ENCODE measurements at regions not wholly inside any gene's neighbourhood (a gene's known extent, or its start where the extent isn't known, plus 50 kb on each side); places are given as distances from the start of the nearest gene placed in this dataset.

DNA sequence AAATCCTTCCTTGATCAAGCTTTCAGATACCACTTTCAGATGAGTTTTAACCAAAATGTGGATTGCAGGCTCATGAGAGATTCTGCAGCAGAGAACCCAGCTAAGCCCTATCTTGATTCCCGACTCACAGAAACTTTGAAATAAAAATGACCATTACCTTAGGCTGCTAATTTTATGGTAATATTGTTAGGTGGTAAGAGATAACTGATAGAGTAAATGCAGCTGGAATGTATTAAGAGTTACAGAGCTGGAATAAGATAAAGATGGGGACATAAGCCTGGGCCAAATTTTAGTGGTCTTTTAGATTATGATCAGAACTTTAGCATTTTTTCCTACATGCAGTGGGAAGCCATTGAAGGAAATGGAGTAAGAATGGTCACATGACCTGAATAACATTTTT is 1074.0 kb downstream of the CDH11 start:
- Histone ChIP-seq H3K4me3 (ENCODE audit: low read depth, low read length) (no peak overlapping the region), H3K4me1 (ENCODE audit: control insufficient read depth, insufficient read depth, low read length, unreplicated experiment) (no peaks in the 10 kb centered on the region), H3K27ac (ENCODE audit: low read depth, low read length) (no peak overlapping the region), H2AFZ (ENCODE audit: low read length, unreplicated experiment) (no peak overlapping the region), H3K36me3 (ENCODE audit: insufficient read depth, low read length) (no peaks in the 10 kb centered on the region), H3K27me3 (ENCODE audit: insufficient read depth, low read length) (peaks cover 5% of the 10 kb centered on the region; the same call in 1 of the 2 replicates), H3K79me2 (ENCODE audit: control insufficient read depth, insufficient read depth, low read length, unreplicated experiment) (no peaks in the 10 kb centered on the region)

DNA sequence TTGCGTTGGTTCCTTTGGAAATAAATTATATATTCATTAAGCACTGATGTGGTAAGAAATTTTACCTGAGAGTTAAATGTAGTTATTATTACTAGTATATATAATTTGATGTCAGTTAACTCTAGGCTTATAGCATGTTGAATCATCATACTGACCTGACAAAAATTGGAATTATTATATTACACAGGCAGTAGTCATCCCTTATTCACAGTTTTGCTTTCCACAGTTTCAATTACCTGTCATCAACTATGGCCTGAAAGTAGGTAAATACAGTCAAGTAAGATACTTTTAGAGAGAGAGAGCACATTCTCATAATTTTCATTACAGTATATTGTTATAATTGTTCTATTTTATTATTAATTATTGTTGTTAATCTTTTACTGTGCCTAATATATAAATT is 1074.7 kb downstream of the CDH11 start:
- H3K4me3 ChIP-seq (ENCODE audit: low read depth, low read length), result no peak overlapping the region
- no peak overlapping the region for H2AFZ ChIP-seq (ENCODE audit: low read length, unreplicated experiment)
- H3K36me3 ChIP-seq (ENCODE audit: insufficient read depth, low read length), result no peaks in the 10 kb centered on the region
- no peak overlapping the region for H3K27ac ChIP-seq (ENCODE audit: low read depth, low read length)
- H3K4me1 ChIP-seq (ENCODE audit: control insufficient read depth, insufficient read depth, low read length, unreplicated experiment), result no peaks in the 10 kb centered on the region
- no peaks in the 10 kb centered on the region for H3K79me2 ChIP-seq (ENCODE audit: control insufficient read depth, insufficient read depth, low read length, unreplicated experiment)
- H3K27me3 ChIP-seq (ENCODE audit: insufficient read depth, low read length), result peaks cover 5% of the 10 kb centered on the region; the same call in 1 of the 2 replicates

DNA sequence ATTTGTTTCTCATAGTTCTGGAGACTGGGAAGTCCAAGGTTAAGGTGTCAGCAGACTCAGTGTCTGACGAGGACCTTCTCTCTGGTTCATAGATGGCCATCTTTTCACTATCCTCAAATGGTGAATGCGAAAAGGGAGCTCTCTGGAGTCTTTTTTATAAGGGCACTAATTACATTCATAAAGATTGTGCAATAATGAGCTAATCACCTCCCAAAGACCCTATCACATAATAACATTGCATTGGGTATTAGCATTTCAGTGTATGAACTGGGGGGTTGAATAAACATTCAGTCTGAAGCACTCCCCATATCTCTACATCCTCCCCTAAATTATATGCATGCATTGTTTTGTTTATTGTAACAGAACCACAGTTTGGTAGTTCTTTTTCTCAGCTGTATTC is 1086.5 kb downstream of the CDH11 start:
- no peaks in the 10 kb centered on the region for H3K79me2 ChIP-seq (ENCODE audit: control insufficient read depth, insufficient read depth, low read length, unreplicated experiment)
- H3K4me1 ChIP-seq (ENCODE audit: control insufficient read depth, insufficient read depth, low read length, unreplicated experiment), result no peaks in the 10 kb centered on the region
- H3K27me3 ChIP-seq (ENCODE audit: insufficient read depth, low read length), result peaks cover 37% of the 10 kb centered on the region
- H2AFZ ChIP-seq (ENCODE audit: low read length, unreplicated experiment), result no peak overlapping the region
- H3K27ac ChIP-seq (ENCODE audit: low read depth, low read length), result no peak overlapping the region
- H3K4me3 ChIP-seq (ENCODE audit: low read depth, low read length), result no peak overlapping the region
- no peaks in the 10 kb centered on the region for H3K36me3 ChIP-seq (ENCODE audit: insufficient read depth, low read length)

DNA sequence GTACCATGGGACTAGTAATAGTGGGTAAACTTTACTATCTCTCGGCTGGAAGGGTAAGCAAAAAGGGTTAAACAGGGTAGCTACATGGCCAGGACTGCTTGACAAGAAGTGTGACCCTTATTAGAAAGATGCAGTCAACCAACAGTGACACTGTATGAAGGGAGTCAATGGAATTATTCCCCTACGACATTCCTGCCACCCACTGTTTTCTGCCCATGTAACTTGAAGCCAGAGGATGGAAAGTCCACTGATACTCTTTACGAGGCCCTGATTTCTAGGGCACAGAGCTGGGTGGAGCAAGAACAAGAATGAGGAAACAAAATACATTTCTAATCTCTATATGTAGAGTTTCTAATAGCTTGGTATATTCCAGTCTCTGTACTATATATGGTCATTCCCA is 1102.5 kb downstream of the CDH11 start:
- H3K4me1 ChIP-seq (ENCODE audit: control insufficient read depth, insufficient read depth, low read length, unreplicated experiment), result no peaks in the 10 kb centered on the region
- H2AFZ ChIP-seq (ENCODE audit: low read length, unreplicated experiment), result no peak overlapping the region
- no peak overlapping the region for H3K4me3 ChIP-seq (ENCODE audit: low read depth, low read length)
- H3K27me3 ChIP-seq (ENCODE audit: insufficient read depth, low read length), result no peaks in the 10 kb centered on the region
- no peak overlapping the region for H3K27ac ChIP-seq (ENCODE audit: low read depth, low read length)
- no peaks in the 10 kb centered on the region for H3K36me3 ChIP-seq (ENCODE audit: insufficient read depth, low read length)
- H3K79me2 ChIP-seq (ENCODE audit: control insufficient read depth, insufficient read depth, low read length, unreplicated experiment), result no peaks in the 10 kb centered on the region

DNA sequence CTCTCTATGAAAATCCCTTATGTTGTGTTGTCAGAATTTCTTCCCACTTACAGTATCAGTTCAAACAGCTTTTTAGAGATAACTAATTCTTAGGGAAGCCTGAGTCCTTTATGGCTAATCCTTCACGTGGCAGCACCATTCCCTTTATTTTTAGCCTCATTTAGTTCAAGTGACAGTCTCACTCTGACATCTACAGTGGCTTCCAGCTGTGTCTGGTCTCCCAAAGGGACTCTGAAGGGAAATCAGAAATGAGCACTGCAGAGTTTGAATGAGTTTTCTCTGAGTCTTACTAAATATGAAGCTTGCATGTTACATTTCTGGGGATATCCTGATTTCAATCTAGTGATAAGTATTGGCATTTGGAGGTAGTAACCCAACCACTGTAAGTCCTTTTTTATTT is 1104.1 kb downstream of the CDH11 start:
- no peak overlapping the region for H2AFZ ChIP-seq (ENCODE audit: low read length, unreplicated experiment)
- H3K4me1 ChIP-seq (ENCODE audit: control insufficient read depth, insufficient read depth, low read length, unreplicated experiment), result no peaks in the 10 kb centered on the region
- H3K36me3 ChIP-seq (ENCODE audit: insufficient read depth, low read length), result no peaks in the 10 kb centered on the region
- H3K27ac ChIP-seq (ENCODE audit: low read depth, low read length), result no peak overlapping the region
- H3K27me3 ChIP-seq (ENCODE audit: insufficient read depth, low read length), result no peaks in the 10 kb centered on the region
- no peaks in the 10 kb centered on the region for H3K79me2 ChIP-seq (ENCODE audit: control insufficient read depth, insufficient read depth, low read length, unreplicated experiment)
- no peak overlapping the region for H3K4me3 ChIP-seq (ENCODE audit: low read depth, low read length)

DNA sequence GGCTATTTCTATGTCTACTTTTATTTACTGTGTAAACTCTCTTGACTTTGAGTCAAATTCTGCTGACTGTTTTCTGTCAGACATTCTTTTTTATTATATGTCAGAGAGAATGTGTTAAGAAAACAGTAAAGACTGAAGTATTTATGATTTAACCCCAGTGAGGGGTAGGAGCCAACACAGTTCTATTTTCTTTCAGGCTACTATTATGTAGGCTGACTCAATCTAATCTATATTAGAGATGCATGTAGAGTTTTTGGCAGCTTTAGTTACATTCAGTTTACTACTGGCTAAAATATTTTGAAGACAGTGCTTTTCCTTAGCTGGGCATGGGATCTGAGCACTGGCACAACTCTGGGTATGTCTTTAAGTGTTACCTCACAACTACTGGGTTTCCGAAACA is 1108.0 kb downstream of the CDH11 start:
- Histone ChIP-seq H3K4me1 (ENCODE audit: control insufficient read depth, insufficient read depth, low read length, unreplicated experiment) (no peaks in the 10 kb centered on the region), H3K36me3 (ENCODE audit: insufficient read depth, low read length) (no peaks in the 10 kb centered on the region), H3K27me3 (ENCODE audit: insufficient read depth, low read length) (no peaks in the 10 kb centered on the region), H3K4me3 (ENCODE audit: low read depth, low read length) (no peak overlapping the region), H3K27ac (ENCODE audit: low read depth, low read length) (no peak overlapping the region), H2AFZ (ENCODE audit: low read length, unreplicated experiment) (no peak overlapping the region), H3K79me2 (ENCODE audit: control insufficient read depth, insufficient read depth, low read length, unreplicated experiment) (no peaks in the 10 kb centered on the region)

DNA sequence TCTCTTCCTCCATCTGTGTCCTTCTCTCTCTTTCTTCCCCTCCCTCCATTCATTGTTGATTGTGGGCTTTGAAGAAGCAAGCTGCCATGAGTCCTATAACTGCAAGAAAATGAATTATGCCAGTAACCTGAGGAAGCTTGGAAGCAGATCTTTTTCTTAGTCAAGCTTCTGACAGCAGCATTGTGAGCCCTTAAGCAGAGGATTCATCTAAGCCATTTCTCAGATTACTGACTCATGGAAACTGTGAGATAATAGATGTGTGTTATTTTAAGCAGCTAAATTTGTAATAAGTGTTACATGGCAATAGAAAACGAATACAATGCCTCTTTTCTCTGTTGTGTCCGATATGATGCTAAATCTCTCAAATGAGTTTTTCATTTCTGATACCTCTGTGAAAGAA is 1109.7 kb downstream of the CDH11 start:
- H3K79me2 ChIP-seq (ENCODE audit: control insufficient read depth, insufficient read depth, low read length, unreplicated experiment), result no peaks in the 10 kb centered on the region
- H3K36me3 ChIP-seq (ENCODE audit: insufficient read depth, low read length), result no peaks in the 10 kb centered on the region
- no peak overlapping the region for H3K27ac ChIP-seq (ENCODE audit: low read depth, low read length)
- H3K4me3 ChIP-seq (ENCODE audit: low read depth, low read length), result no peak overlapping the region
- H3K4me1 ChIP-seq (ENCODE audit: control insufficient read depth, insufficient read depth, low read length, unreplicated experiment), result no peaks in the 10 kb centered on the region
- no peaks in the 10 kb centered on the region for H3K27me3 ChIP-seq (ENCODE audit: insufficient read depth, low read length)
- H2AFZ ChIP-seq (ENCODE audit: low read length, unreplicated experiment), result no peak overlapping the region

DNA sequence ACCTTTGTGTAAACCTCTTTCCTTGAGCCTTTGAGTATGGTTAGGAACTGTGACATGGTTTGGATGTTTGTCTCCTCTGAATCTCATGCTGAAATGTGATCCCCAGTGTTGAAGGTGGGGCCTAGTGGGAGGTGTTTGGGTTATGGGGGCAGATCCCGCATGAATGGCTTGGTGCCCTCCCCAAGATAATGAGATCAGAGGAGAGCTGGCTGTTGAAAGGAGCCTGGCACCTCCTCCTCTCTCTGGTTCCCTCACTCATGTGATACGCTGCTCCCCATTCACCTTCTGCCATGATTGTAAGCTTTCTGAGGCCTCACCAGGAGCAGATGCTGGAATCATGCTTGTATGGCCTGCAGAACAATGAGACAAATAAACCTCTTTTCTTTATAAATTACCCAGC is 1110.2 kb downstream of the CDH11 start:
- Histone ChIP-seq H3K4me1 (ENCODE audit: control insufficient read depth, insufficient read depth, low read length, unreplicated experiment) (no peaks in the 10 kb centered on the region), H3K27me3 (ENCODE audit: insufficient read depth, low read length) (no peaks in the 10 kb centered on the region), H3K27ac (ENCODE audit: low read depth, low read length) (no peak overlapping the region), H3K4me3 (ENCODE audit: low read depth, low read length) (no peak overlapping the region), H3K36me3 (ENCODE audit: insufficient read depth, low read length) (no peaks in the 10 kb centered on the region), H2AFZ (ENCODE audit: low read length, unreplicated experiment) (no peak overlapping the region), H3K79me2 (ENCODE audit: control insufficient read depth, insufficient read depth, low read length, unreplicated experiment) (no peaks in the 10 kb centered on the region)

DNA sequence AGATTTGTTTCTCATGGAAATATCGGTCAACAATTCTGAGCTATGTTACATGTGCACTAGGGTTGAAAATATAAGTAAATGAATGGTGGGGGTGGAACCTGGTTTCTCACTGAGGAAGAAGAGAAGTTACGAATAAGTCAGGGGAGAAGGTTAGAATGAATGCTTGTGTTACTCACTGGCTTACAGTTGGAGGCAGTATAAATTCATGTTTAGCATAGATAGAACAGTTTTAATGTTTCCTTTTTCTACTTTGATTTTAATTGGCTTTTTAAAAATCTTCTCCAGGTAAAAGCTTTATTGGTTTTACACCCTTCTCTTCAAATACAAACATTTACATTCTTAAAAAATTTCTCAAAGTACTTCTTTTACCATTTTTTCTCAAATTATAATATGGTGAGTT is 1113.7 kb downstream of the CDH11 start:
- no peak overlapping the region for H3K4me3 ChIP-seq (ENCODE audit: low read depth, low read length)
- no peaks in the 10 kb centered on the region for H3K4me1 ChIP-seq (ENCODE audit: control insufficient read depth, insufficient read depth, low read length, unreplicated experiment)
- no peaks in the 10 kb centered on the region for H3K36me3 ChIP-seq (ENCODE audit: insufficient read depth, low read length)
- H3K79me2 ChIP-seq (ENCODE audit: control insufficient read depth, insufficient read depth, low read length, unreplicated experiment), result no peaks in the 10 kb centered on the region
- no peak overlapping the region for H2AFZ ChIP-seq (ENCODE audit: low read length, unreplicated experiment)
- no peaks in the 10 kb centered on the region for H3K27me3 ChIP-seq (ENCODE audit: insufficient read depth, low read length)
- H3K27ac ChIP-seq (ENCODE audit: low read depth, low read length), result no peak overlapping the region

DNA sequence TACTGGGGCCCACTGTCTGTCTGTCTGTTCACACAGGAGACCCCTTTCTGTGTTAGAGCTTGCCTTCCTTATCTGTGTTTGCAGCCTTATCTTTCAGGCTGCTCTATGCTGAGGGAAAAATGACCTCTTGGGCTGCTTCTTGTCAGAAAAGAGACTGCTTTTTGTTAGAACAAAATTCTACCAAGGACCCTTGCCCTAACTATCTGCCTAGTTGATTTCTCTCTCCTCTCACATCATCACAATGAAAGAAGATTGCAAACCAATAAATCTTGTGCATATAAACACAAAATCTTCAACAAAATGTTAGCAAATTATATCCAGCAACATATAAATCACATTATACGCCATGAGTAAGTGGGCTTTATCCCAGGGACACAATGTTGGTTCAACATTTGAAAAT is 1117.7 kb downstream of the CDH11 start:
- Histone ChIP-seq H3K4me1 (ENCODE audit: control insufficient read depth, insufficient read depth, low read length, unreplicated experiment) (no peaks in the 10 kb centered on the region), H3K4me3 (ENCODE audit: low read depth, low read length) (no peak overlapping the region), H3K27me3 (ENCODE audit: insufficient read depth, low read length) (no peaks in the 10 kb centered on the region), H3K36me3 (ENCODE audit: insufficient read depth, low read length) (no peaks in the 10 kb centered on the region), H3K79me2 (ENCODE audit: control insufficient read depth, insufficient read depth, low read length, unreplicated experiment) (no peaks in the 10 kb centered on the region), H3K27ac (ENCODE audit: low read depth, low read length) (no peak overlapping the region), H2AFZ (ENCODE audit: low read length, unreplicated experiment) (no peak overlapping the region)

DNA sequence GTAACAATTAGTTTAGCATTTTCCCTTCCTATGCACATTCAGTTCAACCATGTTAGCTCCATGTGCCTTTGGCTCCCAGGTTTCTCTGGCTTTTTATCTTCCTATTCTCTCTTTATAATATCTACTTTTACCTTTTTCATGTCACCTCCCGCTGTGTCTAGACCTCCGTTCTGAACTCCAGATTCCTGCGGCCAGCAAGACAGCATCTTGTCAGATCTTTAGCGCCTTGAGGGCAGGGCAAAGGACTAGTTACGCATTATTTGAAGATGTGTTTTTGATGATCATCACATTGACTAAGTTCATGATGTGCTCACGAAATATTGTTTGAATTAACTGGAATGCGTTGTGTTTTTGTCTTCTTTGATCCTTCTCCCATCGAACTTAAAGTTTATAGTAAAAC is 1126.8 kb downstream of the CDH11 start:
- no peaks in the 10 kb centered on the region for H3K79me2 ChIP-seq (ENCODE audit: control insufficient read depth, insufficient read depth, low read length, unreplicated experiment)
- H3K36me3 ChIP-seq (ENCODE audit: insufficient read depth, low read length), result no peaks in the 10 kb centered on the region
- no peak overlapping the region for H2AFZ ChIP-seq (ENCODE audit: low read length, unreplicated experiment)

DNA sequence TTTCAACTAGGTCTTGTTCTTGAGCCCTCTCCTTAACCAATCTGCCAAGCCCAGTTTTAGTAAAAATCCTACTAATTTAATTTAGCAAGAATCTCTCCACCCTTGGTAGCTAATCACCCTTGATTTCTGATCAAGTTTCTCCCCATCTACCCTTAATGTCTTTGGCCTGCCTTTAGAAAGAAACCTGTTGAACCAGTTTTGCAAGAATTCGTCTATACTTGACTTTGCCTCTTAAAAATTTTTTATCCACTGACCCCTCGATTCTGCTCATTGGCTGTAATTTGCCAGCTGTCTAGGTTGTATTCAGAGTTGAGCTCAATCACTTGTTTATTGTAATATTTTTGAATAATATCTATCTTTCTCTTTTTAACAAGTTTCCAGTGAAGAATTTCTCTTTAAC is 1138.5 kb downstream of the CDH11 start:
- H3K27me3 ChIP-seq (ENCODE audit: insufficient read depth, low read length), result peaks cover 2% of the 10 kb centered on the region; the same call in 1 of the 2 replicates
- no peaks in the 10 kb centered on the region for H3K4me1 ChIP-seq (ENCODE audit: control insufficient read depth, insufficient read depth, low read length, unreplicated experiment)
- H3K4me3 ChIP-seq (ENCODE audit: low read depth, low read length), result no peak overlapping the region
- no peak overlapping the region for H2AFZ ChIP-seq (ENCODE audit: low read length, unreplicated experiment)
- H3K79me2 ChIP-seq (ENCODE audit: control insufficient read depth, insufficient read depth, low read length, unreplicated experiment), result no peaks in the 10 kb centered on the region
- no peak overlapping the region for H3K27ac ChIP-seq (ENCODE audit: low read depth, low read length)
- H3K36me3 ChIP-seq (ENCODE audit: insufficient read depth, low read length), result no peaks in the 10 kb centered on the region

More for the DNA sequence above, 1126.8 kb downstream of the CDH11 start:
- H3K27me3 ChIP-seq (ENCODE audit: insufficient read depth, low read length), result no peaks in the 10 kb centered on the region
- H3K27ac ChIP-seq (ENCODE audit: low read depth, low read length), result no peak overlapping the region
- no peak overlapping the region for H3K4me3 ChIP-seq (ENCODE audit: low read depth, low read length)
- H3K4me1 ChIP-seq (ENCODE audit: control insufficient read depth, insufficient read depth, low read length, unreplicated experiment), result no peaks in the 10 kb centered on the region

Data from ACC112 (cell line).